NT2/D1 (cell line): ENCODE measurements at regions not wholly inside any gene's neighbourhood (a gene's known extent, or its start where the extent isn't known, plus 50 kb on each side); places are given as distances from the start of the nearest gene placed in this dataset.

Experiments
- SUZ12 ChIP-seq: IDR thresholded peaks from 2 replicates; pipeline ENCODE4 v1.6.1; 2011; ENCODE audit not compliant: insufficient read length, insufficient read depth; ENCODE audit errors: extremely low read depth
- YY1 ChIP-seq: IDR thresholded peaks from 2 replicates; pipeline ENCODE4 v1.6.1; 2011; ENCODE audit not compliant: insufficient read length, insufficient read depth
- ZNF274 ChIP-seq: IDR thresholded peaks from 2 replicates; pipeline ENCODE4 v1.6.1; 2011; ENCODE audit warnings: mild to moderate bottlenecking, low read depth, low read length

GRCh38 chr11:130689222-130689908 lies 226.9 kb downstream of the SNX19 start:
- no peak for TF ChIP-seq ZNF274
- no peak for TF ChIP-seq YY1
- no peak for TF ChIP-seq SUZ12
